Bone marrow (tissue), 2 donors: ENCODE measurements at regions not wholly inside any gene's neighbourhood (a gene's known extent, or its start where the extent isn't known, plus 50 kb on each side); places are given as distances from the start of the nearest gene placed in this dataset.

Experiments used
- DNase-seq, 2 donors: peaks; one replicate each; lab custom pipeline; 2025; lab: John Stamatoyannopoulos, UW

DNA sequence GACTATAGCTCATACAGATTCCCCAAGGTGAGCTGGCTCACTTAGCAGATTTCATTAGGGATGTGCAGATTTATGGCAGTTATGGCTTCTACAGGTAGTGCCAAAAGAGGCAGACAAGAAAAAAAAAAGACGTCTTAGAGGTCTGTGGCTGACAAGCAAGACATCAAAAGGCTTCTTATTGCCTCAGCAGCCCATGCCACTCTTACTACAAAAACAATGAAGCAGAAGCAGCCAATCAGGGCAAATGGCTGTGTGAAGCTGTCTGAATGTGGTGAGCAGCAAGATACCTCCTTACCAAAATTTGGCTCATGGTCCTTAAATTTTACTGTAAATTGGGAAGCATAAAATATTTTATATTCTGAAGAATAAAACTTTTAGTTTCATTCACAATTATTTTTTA is 557.5 kb upstream of the GOLIM4 start:
- DNase-seq, result no peak

- no peak for DNase-seq
These were observed 552.6 kb upstream of the GOLIM4 start for GRCh38 chr3:168648321-168648720.

GRCh38 chr3:168647582-168647981 is 551.9 kb upstream of the GOLIM4 start:
- DNase-seq, result no peak

GRCh38 chr3:168645180-168645579 is 549.5 kb upstream of the GOLIM4 start:
- no peak for DNase-seq

DNA sequence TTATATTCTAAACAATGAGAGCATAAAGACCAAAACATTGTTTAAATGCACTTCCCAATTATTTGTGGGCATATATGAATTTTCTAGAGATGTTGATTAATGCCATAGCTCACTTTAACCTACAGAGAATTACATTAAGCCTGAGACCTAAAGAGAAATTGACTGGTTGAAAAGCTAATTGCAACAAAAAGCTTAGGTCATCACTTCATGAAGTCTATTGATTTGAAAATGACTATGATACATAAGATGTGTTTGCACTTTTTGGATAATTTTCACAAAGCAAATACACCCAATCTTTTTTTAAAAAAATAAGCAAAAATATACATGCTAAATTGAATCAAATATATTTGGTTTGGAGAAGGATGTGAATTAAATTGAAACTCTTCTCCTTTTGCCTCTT is 532.8 kb upstream of the GOLIM4 start:
- no peak for DNase-seq

GRCh38 chr3:168625477-168625876 is 529.8 kb upstream of the GOLIM4 start:
- DNase-seq, result no peak

DNA sequence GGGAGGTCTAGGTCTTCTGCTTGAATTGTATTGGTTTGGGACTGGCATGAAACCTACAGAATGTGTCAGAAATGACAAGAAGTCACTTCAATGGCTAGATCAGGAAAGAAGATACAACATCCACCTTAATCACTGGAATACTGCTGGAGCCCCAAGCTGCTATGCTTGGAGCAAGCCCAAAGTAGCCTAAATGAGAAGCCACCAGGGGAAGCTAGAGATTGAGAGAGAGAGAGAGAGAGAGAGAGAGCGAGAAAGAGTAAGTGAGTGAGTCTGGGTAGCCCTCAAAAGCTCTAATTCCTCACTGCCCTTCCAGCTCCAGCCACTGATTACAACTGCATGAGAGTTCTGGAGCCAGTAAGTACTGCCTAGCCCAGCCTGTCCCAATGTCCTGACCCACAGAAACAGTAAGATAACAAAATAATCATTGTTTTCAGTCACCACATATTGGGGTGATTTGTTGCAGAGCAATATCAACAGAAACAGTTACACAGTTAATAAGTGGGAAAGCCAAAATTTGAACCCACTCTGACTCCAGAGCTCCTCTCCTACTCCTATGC is 529.2 kb upstream of the GOLIM4 start:
- no peak for DNase-seq

- DNase-seq, result no peak
These were observed 528.5 kb upstream of the GOLIM4 start for GRCh38 chr3:168624195-168624594.

DNA sequence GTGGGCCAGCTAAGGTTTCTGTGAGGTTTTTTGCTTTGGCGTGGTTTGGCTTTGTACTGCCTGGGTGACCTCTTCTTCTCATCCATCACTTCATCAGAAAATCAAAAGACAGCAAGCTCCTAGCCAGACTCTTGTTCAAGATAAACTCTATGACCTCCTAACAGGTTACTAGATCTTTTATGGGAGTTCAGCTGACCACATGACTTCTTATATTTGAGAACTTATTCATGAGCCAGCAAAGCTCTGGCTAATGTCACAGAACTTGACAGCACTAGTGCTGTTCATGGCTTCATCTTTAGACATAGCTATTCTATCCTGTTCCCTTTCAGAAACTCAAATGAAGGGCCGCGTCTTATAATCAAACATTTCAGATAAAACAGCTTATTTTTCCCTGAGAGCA is 527.1 kb upstream of the GOLIM4 start:
- DNase-seq, result no peak

GRCh38 chr3:168620854-168621253 is 525.1 kb upstream of the GOLIM4 start:
- no peak for DNase-seq

DNA sequence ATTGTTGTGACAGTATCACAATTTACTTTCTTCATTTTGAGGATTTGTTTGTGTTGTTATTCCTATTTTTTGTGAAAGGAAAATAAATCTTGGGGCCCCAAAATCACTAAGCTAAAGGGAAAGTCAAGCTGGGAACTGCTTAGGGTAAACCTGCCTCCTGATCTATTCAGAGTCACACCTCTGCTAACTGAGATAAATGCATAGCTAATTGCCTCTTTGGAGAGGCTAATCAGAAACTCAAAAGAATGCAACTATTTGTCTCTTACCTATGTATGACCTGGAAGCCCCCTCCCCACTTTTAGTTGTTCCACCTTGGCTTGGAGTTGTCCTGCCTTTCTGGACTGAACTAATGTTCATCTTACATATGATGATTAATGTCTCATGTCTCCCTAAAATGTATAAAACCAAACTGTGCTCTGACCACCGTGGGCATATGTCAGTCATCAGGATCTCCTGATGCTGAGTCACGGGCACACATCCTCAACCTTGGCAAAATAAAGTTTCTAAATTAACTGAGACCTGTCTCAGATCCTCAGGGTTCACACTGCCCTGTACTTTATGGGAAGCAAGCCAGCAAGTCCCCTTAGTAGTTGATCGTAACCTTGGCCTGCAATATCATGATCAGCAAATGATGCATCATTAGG is 523.2 kb upstream of the GOLIM4 start:
- no peak for DNase-seq

DNA sequence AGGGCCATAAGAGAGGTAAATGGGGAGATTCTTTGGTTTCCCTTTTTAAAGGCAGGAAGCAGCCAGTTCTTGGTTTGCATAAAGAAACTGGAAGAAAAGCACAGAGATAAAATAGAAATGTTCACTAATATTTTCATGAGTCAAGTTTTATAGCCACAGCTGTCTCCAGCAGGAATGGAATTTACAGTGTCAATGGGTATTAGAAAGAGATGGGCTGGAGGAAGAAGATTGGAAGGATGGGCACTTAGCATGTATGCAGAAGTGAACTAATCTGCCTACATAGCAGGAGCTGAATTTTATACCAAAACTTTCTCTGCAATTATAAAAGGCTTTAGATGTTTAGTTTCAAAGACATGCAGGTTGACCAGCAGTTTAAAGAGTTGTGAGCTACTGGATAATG is 521.9 kb upstream of the GOLIM4 start:
- peak in 1 of 2 donors; percentile 51 for DNase-seq

- DNase-seq, result peak in 1 of 2 donors; percentile 17
These were observed 521.2 kb upstream of the GOLIM4 start for GRCh38 chr3:168616915-168617314.

GRCh38 chr3:168615493-168616020 is 519.8 kb upstream of the GOLIM4 start:
- DNase-seq, result no peak

DNA sequence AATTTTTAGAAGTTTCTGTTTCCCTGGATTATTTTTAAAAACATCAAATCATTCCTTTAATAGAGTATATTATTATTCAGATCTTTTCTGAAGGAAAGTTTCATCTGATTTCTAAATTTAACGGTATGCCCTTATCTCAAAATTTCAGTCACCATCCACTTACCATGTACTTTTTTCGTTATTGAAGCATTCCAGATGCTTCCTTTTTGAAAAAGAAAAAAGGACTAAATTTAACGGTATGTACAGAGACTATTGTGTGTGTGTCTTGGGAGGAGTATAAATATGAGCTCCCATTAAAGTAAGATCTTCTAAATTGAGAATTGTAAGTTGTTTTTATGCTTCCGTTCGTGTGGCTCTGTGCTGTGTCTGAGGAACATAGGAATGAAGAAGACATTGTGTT is 517.4 kb upstream of the GOLIM4 start:
- no peak for DNase-seq

DNA sequence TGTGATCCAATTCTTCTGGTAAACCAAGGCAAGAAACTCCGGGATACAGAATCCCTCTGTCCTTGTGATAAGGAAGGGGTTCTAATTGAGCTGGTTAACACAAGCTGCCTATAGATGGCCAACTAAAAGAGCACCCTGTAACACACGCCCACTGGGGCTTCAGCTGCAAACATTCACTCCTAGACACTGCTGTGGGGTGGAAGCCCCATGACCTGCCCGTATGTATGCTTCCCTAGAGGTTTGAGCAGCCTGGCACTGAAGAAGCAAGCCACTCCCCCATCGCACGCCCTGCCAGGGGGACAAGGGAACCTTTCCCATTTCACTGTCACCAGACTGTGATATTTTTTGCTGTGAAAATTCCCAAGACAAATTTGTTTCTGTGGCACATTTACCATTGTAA is 516.9 kb upstream of the GOLIM4 start:
- DNase-seq, result peak in 1 of 2 donors; percentile 8

- no peak for DNase-seq
These were observed 516.1 kb upstream of the GOLIM4 start for GRCh38 chr3:168611826-168612225.

- DNase-seq, result no peak
These were observed 513.2 kb upstream of the GOLIM4 start for GRCh38 chr3:168608926-168609325.

- DNase-seq, result no peak
These were observed 509.0 kb upstream of the GOLIM4 start for GRCh38 chr3:168604767-168605166.

DNA sequence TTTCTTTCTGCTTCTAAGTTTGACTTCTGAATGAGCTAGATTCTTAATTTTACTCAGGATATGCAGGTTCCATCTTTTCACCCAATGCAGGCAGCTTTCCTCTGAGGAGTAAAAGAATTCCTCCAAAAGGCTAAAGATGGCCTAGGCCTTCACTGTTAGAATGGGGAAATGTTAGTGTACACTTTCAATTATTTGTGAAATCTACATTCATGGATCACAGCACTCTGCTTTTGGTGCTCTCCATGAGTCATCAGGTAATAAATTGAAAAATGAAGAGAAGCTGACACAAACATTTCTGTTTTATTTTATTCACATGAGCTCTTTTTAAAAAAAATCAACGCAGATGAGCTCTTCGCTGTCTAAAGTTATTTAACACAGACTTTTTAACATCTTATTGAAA is 502.5 kb upstream of the GOLIM4 start:
- DNase-seq, result no peak

GRCh38 chr3:168596175-168596823 is 500.6 kb upstream of the GOLIM4 start:
- peak in 1 of 2 donors; percentile 49 for DNase-seq

GRCh38 chr3:168591587-168591986 is 495.9 kb upstream of the GOLIM4 start:
- no peak for DNase-seq

- DNase-seq, result no peak
These were observed 493.7 kb upstream of the GOLIM4 start for GRCh38 chr3:168589376-168589775.
